ENCODE measurements at regions not wholly inside any gene's neighbourhood (a gene's known extent, or its start where the extent isn't known, plus 50 kb on each side); places are given as distances from the start of the nearest gene placed in this dataset.

DNA sequence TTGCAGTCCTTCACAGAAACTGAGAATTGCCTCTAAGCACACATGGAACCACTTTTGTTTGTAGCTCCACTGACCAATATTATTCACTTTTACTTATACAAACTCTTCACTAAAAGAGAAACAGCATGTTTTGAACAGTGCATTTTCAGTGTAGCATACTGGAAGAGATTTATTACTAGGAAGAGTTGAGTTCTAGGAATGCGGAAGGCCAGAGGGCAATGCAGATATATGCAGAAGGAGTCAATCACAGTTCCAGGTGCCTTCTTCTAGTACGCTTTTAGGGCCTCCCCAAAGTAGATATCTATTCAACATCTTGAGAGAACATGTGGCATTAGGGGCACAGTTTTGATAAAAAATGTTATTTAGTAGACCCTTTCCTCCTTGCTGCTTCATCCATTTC lies 1654.0 kb upstream of the ZEB2 start:
- no peak overlapping the region for H3K4me3 ChIP-seq (ENCODE audit: low read depth, low read length)
- in situ Hi-C loops (cut with HindIII; ENCODE audit: low pct_ligation_motif_present, low sequenced_read_pairs) = no loop called here
- H3K36me3 ChIP-seq (replicated peaks) = no peaks in the 10 kb centered on the region
- H3K27me3 ChIP-seq (replicated peaks) = no peaks in the 10 kb centered on the region
- no peak overlapping the region for H3K27ac ChIP-seq
- TF ChIP-seq, protein P1, sequence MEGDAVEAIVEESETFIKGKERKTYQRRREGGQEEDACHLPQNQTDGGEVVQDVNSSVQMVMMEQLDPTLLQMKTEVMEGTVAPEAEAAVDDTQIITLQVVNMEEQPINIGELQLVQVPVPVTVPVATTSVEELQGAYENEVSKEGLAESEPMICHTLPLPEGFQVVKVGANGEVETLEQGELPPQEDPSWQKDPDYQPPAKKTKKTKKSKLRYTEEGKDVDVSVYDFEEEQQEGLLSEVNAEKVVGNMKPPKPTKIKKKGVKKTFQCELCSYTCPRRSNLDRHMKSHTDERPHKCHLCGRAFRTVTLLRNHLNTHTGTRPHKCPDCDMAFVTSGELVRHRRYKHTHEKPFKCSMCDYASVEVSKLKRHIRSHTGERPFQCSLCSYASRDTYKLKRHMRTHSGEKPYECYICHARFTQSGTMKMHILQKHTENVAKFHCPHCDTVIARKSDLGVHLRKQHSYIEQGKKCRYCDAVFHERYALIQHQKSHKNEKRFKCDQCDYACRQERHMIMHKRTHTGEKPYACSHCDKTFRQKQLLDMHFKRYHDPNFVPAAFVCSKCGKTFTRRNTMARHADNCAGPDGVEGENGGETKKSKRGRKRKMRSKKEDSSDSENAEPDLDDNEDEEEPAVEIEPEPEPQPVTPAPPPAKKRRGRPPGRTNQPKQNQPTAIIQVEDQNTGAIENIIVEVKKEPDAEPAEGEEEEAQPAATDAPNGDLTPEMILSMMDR (IDR thresholded peaks at IDR 0.05; ENCODE audit: low read depth, low read length, missing control alignments) = no peak
- no peak for DNase-seq

DNA sequence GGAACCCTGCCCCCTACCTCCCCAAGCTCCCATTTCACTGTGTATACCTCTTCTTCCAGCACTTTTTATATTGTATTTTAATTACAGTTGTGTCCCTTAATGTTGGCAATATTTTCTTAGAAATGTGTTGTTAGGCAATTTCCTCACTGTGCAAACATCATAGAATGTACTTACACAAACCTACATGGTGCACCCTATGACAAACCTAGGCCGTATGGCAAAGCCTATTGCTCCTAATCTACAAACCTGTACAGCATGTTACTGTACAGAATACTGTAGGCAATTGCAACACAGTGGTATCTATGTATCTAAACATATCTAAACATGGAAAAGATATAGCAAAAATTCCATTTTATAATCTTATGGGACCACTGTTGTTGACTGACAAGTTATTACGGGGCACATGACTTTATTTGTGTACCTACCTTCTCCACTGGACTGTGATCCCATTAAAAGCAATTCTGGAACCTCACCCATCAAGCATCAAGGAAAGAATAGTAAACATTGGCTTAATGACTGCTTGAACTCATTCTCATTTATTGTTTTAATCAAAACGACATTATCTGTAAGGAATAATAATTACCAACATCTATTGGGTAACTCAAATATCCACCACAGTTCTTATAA lies 1641.5 kb upstream of the ZEB2 start:
- DNase-seq = no peak
- Histone ChIP-seq H3K27ac (no peak overlapping the region), H3K27me3 (replicated peaks) (no peaks in the 10 kb centered on the region), H3K36me3 (replicated peaks) (no peaks in the 10 kb centered on the region), H3K4me3 (ENCODE audit: low read depth, low read length) (no peak overlapping the region)
- in situ Hi-C loops (cut with HindIII; ENCODE audit: low pct_ligation_motif_present, low sequenced_read_pairs) = no loop called here
- TF ChIP-seq, protein P1 (IDR thresholded peaks at IDR 0.05; ENCODE audit: low read depth, low read length, missing control alignments) = no peak

DNA sequence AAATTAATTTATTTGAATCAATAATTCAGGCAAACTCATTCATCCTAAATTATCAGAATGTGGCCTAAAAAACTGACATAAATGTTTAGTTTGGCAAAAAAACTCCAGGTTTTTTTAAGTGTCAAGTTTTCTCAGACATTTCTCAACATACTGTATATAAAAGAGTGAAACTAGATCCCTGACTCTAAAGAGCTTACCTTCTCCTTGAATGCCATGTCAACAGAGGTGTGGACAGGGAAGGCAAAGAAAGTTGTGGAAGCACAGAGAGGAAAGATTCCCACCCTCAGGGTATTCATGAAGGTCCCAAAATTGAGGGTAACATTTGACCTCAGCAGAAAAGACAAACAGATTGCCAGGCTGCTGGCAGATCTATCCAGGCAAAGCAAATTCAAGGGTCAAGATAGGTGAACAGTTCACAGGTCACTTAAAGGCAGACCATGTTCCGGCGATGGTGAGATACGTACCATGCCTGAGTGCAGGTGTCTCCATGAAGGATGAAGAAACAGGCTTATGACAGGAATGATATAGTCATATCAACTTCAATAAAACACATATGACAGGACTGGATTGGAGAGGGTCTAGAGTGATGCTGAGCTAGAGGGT lies 1638.3 kb upstream of the ZEB2 start:
- H3K36me3 ChIP-seq (replicated peaks) = no peaks in the 10 kb centered on the region
- in situ Hi-C loops (cut with HindIII; ENCODE audit: low pct_ligation_motif_present, low sequenced_read_pairs) = no loop called here
- no peak overlapping the region for H3K4me3 ChIP-seq (ENCODE audit: low read depth, low read length)
- H3K27ac ChIP-seq = no peak overlapping the region
- TF ChIP-seq, protein P1 (IDR thresholded peaks at IDR 0.05; ENCODE audit: low read depth, low read length, missing control alignments) = no peak
- DNase-seq = no peak
- no peaks in the 10 kb centered on the region for H3K27me3 ChIP-seq (replicated peaks)

- TF ChIP-seq, protein P1 (IDR thresholded peaks at IDR 0.05; ENCODE audit: low read depth, low read length, missing control alignments) = no peak
- no peak for DNase-seq
- Histone ChIP-seq H3K4me3 (ENCODE audit: low read depth, low read length) (no peak overlapping the region), H3K27me3 (replicated peaks) (no peaks in the 10 kb centered on the region), H3K27ac (no peak overlapping the region), H3K36me3 (replicated peaks) (no peaks in the 10 kb centered on the region)
- in situ Hi-C loops (cut with HindIII; ENCODE audit: low pct_ligation_motif_present, low sequenced_read_pairs) = no loop called here
These were observed 1627.6 kb upstream of the ZEB2 start for GRCh38 chr2:146147448-146148012.

DNA sequence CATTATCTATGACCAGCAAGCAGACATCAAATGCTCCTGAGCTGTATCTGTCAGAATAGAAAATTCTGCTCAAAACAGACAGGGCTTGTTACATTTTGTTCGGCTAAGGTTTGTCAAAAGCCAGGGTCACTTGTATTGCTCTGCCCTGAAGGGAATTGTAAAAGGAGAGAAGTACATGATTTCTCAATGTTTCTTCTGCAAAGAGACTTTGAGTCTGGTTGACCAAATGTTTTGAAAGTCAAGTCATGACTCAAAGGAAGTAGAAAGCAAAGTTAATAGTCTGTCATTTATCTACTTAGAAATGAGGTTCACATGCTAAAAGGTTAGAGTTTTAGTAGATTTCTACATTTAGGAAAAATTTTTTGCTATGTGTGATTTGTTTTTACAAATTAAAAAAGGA lies 1624.1 kb upstream of the ZEB2 start:
- H3K4me3 ChIP-seq (ENCODE audit: low read depth, low read length) = no peak overlapping the region
- no peak for DNase-seq
- in situ Hi-C loops (cut with HindIII; ENCODE audit: low pct_ligation_motif_present, low sequenced_read_pairs) = no loop called here
- no peak overlapping the region for H3K27ac ChIP-seq
- TF ChIP-seq, protein P1 (IDR thresholded peaks at IDR 0.05; ENCODE audit: low read depth, low read length, missing control alignments) = no peak
- no peaks in the 10 kb centered on the region for H3K36me3 ChIP-seq (replicated peaks)
- H3K27me3 ChIP-seq (replicated peaks) = no peaks in the 10 kb centered on the region
